HepG2 (cell line): ENCODE measurements at regions not wholly inside any gene's neighbourhood (a gene's known extent, or its start where the extent isn't known, plus 50 kb on each side); places are given as distances from the start of the nearest gene placed in this dataset.

ENCODE experiments used
- ATAC-seq: fragments of 200-7000 bp; cut with Tn5 transposase; 3 replicates; pipeline ENCODE4 v1.9.1; 2020; ENCODE audit warnings: mild to moderate bottlenecking, moderate library complexity
- BruUV-seq: library from RNA; stranded (reverse); fragments of 400-500 nt; replicated peaks from 2 replicates; lab custom pipeline; 2021; lab: Mats Ljungman, UMichigan
- CTCF ChIA-PET: fragments of 300-600 bp; formaldehyde crosslinking; extraction: SDS; loops from one replicate; lab custom pipeline; 2021; ENCODE audit warnings: low total read pairs, inconsistent platforms, low intra/inter-chr PET ratio; lab: Yijun Ruan, JAX
- POLR2A ChIA-PET: fragments of 350-600 bp; sonication (Branson Sonifier 250); formaldehyde crosslinking; loops from one replicate; lab custom pipeline; 2020; ENCODE audit warnings: antibody characterized with exemption, inconsistent platforms; lab: Yijun Ruan, JAX
- DNase-seq: peaks from one replicate; pipeline ENCODE4 v3.0.0-alpha.2; 2015; ENCODE audit warnings: low spot score
- FAIRE-seq: peaks from 3 replicates; lab custom pipeline; 2011; peaks lifted over from hg19 to GRCh38; lab: Jason Lieb, UNC
- H2AFZ ChIP-seq: one replicate; pipeline ENCODE4 v1.6.1; 2011; ENCODE audit warnings: low read length, inconsistent platforms
- H3K27ac ChIP-seq: fragments of 300-600 bp; 3 replicates; pipeline ENCODE4 v1.8.0; 2011; ENCODE audit warnings: mixed run types, mild to moderate bottlenecking, mixed read lengths, low read length, inconsistent platforms; ENCODE audit not compliant: insufficient read depth; ENCODE audit errors: extremely low read length
- H3K27me3 ChIP-seq, 2 experiments: fragments of 200-600 bp in 1 of 2; 2 replicates in 1 of 2; 3 replicates in 1 of 2; pipeline versions ENCODE4 v1.6.0 to v1.8.0; 2011; ENCODE audit warnings: low read length in 2 of 2, mild to moderate bottlenecking in 2 of 2, moderate library complexity in 2 of 2, inconsistent platforms in 1 of 2; ENCODE audit not compliant: insufficient read depth in 2 of 2, control insufficient read depth in 1 of 2
- H3K36me3 ChIP-seq, 2 experiments: fragments of 200-600 bp in 1 of 2; replicated peaks in 1 of 2; 2 replicates in 1 of 2; 3 replicates in 1 of 2; pipeline versions ENCODE4 v1.5.1 to v1.8.0; 2011; ENCODE audit warnings: low read length in 2 of 2, inconsistent platforms in 1 of 2; ENCODE audit not compliant: insufficient read depth in 2 of 2, control insufficient read depth in 1 of 2
- H3K4me1 ChIP-seq: 2 replicates; pipeline ENCODE4 v1.5.1; 2012; ENCODE audit warnings: low read length, inconsistent platforms; ENCODE audit not compliant: insufficient read depth
- H3K4me2 ChIP-seq: 2 replicates; pipeline ENCODE4 v1.6.0; 2011; ENCODE audit warnings: low read depth, low read length, inconsistent platforms
- H3K4me3 ChIP-seq, 3 experiments: fragments of 200-600 bp in 1 of 3; sonication (generic), shearing (Covaris generic) in 1 of 3; replicated peaks in 1 of 3; 2 replicates each; pipeline ENCODE4 v1.5.1; 2011 to 2016; ENCODE audit warnings: low read length in 3 of 3, inconsistent platforms in 2 of 3, low read depth in 2 of 3, mild to moderate bottlenecking in 2 of 3, control low read depth in 1 of 3, mixed read lengths in 1 of 3; ENCODE audit not compliant: insufficient read depth in 1 of 3
- H3K79me2 ChIP-seq: one replicate; pipeline ENCODE4 v1.6.1; 2011; ENCODE audit warnings: low read length, inconsistent platforms; ENCODE audit not compliant: insufficient read depth
- H3K9ac ChIP-seq: 2 replicates; pipeline ENCODE4 v1.6.0; 2011; ENCODE audit warnings: mild to moderate bottlenecking, low read depth, low read length, inconsistent platforms; ENCODE audit not compliant: insufficient read depth
- H3K9me3 ChIP-seq: 2 replicates; pipeline ENCODE4 v1.5.1; 2012; ENCODE audit warnings: mild to moderate bottlenecking, low read length
- H4K20me1 ChIP-seq: 2 replicates; pipeline ENCODE4 v1.6.0; 2011; ENCODE audit warnings: inconsistent platforms, mild to moderate bottlenecking, low read length, moderate library complexity; ENCODE audit not compliant: insufficient read depth
- EHMT2 ChIP-seq: fragments of 200-600 bp; sonication (generic); IDR thresholded peaks from 2 replicates; pipeline ENCODE4 v1.7.0; 2017; ENCODE audit warnings: antibody characterized with exemption, low read depth, low read length, borderline replicate concordance
- GTF2F1 ChIP-seq: fragments of 150-350 bp; IDR thresholded peaks from 2 replicates; pipeline ENCODE4 v1.6.1; 2014; ENCODE audit warnings: low read length
- SRY ChIP-seq: sonication (generic); formaldehyde crosslinking; IDR thresholded peaks from 2 replicates; pipeline ENCODE4 v1.8.0; 2022; ENCODE audit warnings: mild to moderate bottlenecking, missing genetic modification reagents
- ZBTB25 ChIP-seq: IDR thresholded peaks from 2 replicates; pipeline ENCODE4 v1.6.1; 2018; ENCODE audit warnings: missing genetic modification reagents
- ZBTB42 ChIP-seq: sonication (generic); formaldehyde crosslinking; IDR thresholded peaks from 2 replicates; pipeline ENCODE4 v1.5.0; 2020; ENCODE audit warnings: mild to moderate bottlenecking, missing genetic modification reagents
- ZFP37 ChIP-seq: sonication (generic); formaldehyde crosslinking; IDR thresholded peaks from 2 replicates; pipeline ENCODE4 v1.4.0; 2020; ENCODE audit warnings: missing genetic modification reagents, borderline replicate concordance
- ZFP62 ChIP-seq: sonication (generic); formaldehyde crosslinking; IDR thresholded peaks from 2 replicates; pipeline ENCODE4 v1.4.0; 2020; ENCODE audit warnings: missing genetic modification reagents
- ZNF382 ChIP-seq: sonication (generic); formaldehyde crosslinking; IDR thresholded peaks from 2 replicates; pipeline ENCODE4 v1.5.0; 2020; ENCODE audit warnings: missing genetic modification reagents, mild to moderate bottlenecking, borderline replicate concordance
- ZNF510 ChIP-seq: sonication (generic); formaldehyde crosslinking; IDR thresholded peaks from 2 replicates; pipeline ENCODE4 v1.4.0; 2020; ENCODE audit warnings: low read depth, mild to moderate bottlenecking, missing genetic modification reagents
- ZNF598 ChIP-seq: sonication (generic); formaldehyde crosslinking; IDR thresholded peaks from 2 replicates; pipeline ENCODE4 v1.5.1; 2020; ENCODE audit warnings: mild to moderate bottlenecking, missing genetic modification reagents, borderline replicate concordance
- ZNF883 ChIP-seq: sonication (generic); formaldehyde crosslinking; IDR thresholded peaks from 2 replicates; pipeline ENCODE4 v1.5.1; 2020; ENCODE audit warnings: mild to moderate bottlenecking, missing genetic modification reagents; ENCODE audit errors: not compliant biosample characterization
- WGBS: methylation state at CpG from one replicate; pipeline ENCODE4 v1.1.6; 2017; ENCODE audit warnings: low lambda C conversion rate; 5-methylcytosine and 5-hydroxymethylcytosine counted together
- in situ Hi-C: cut with HindIII; loops from 2 replicates; pipeline ENCODE4 v1.10.0; 2017; ENCODE audit warnings: low pct_unique_long_range_greater_than_20kb; ENCODE audit not compliant: extremely low pct_ligation_motif_present
- intact Hi-C: fragments of 100-400 bp; cut with micrococcal nuclease; formaldehyde crosslinking; loops from one replicate; pipeline ENCODE4 v1.10.0; 2022; ENCODE audit not compliant: unreplicated experiment
- TF ChIP-seq, protein P1 (sequence below): sonication (generic); formaldehyde crosslinking; IDR thresholded peaks from 2 replicates; pipeline ENCODE4 v1.4.0; 2020; ENCODE audit warnings: missing genetic modification reagents, mild to moderate bottlenecking, borderline replicate concordance
- TF ChIP-seq, protein P2 (sequence below): fragments of 450-650 bp; IDR thresholded peaks from 2 replicates; pipeline ENCODE4 v1.6.1; 2017

DNA sequence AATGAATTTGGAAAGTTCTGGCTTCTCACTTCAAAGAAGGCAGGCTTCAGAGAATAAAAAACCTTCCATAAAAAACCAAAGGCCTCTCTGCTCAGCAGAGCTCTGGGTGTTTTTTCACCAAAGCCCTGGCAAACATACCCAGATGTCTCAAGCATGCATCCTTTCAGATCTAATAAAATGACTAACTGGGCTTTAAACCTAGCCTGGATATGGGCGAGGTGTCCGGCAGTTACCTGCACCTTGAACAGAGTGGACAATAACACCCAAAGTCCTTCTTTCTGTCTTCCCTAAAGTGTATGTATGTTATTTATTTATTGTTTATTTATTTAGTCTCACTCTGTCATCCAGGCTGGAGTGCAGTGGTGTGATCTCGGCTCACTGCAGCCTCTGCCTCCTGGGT, 469.3 kb downstream of the XYLT1 start:
- no peak overlapping the region for H3K4me3 ChIP-seq
- H3K27me3 ChIP-seq = no peaks in the 10 kb centered on the region
- no peak overlapping the region for H3K9ac ChIP-seq
- no peaks in the 10 kb centered on the region for H3K79me2 ChIP-seq
- no peaks in the 10 kb centered on the region for H3K4me1 ChIP-seq
- H3K36me3 ChIP-seq = no peaks in the 10 kb centered on the region
- DNase-seq (no peak), ATAC-seq (no peak), FAIRE-seq (no peak)
- ChIA-PET CTCF (no interaction called here), POLR2A (no interaction called here)
- no TSS peak for BruUV-seq
- in situ Hi-C loops = no loop called here
- no peak overlapping the region for H2AFZ ChIP-seq
- WGBS = 11% methylated on average over 3 of the region's 3 CpGs
- H3K4me2 ChIP-seq = no peak overlapping the region
- no peak for TF ChIP-seq ZNF883 (CRISPR knock-in tag)
- TF ChIP-seq, protein P1, sequence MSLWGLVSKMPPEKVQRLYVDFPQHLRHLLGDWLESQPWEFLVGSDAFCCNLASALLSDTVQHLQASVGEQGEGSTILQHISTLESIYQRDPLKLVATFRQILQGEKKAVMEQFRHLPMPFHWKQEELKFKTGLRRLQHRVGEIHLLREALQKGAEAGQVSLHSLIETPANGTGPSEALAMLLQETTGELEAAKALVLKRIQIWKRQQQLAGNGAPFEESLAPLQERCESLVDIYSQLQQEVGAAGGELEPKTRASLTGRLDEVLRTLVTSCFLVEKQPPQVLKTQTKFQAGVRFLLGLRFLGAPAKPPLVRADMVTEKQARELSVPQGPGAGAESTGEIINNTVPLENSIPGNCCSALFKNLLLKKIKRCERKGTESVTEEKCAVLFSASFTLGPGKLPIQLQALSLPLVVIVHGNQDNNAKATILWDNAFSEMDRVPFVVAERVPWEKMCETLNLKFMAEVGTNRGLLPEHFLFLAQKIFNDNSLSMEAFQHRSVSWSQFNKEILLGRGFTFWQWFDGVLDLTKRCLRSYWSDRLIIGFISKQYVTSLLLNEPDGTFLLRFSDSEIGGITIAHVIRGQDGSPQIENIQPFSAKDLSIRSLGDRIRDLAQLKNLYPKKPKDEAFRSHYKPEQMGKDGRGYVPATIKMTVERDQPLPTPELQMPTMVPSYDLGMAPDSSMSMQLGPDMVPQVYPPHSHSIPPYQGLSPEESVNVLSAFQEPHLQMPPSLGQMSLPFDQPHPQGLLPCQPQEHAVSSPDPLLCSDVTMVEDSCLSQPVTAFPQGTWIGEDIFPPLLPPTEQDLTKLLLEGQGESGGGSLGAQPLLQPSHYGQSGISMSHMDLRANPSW = no peak
- TF ChIP-seq SRY = no peak
- no peak for TF ChIP-seq ZNF598 (CRISPR knock-in tag)
- TF ChIP-seq EHMT2 = no peak
- TF ChIP-seq ZNF510 = no peak
- no peak for TF ChIP-seq GTF2F1
- no peak overlapping the region for H3K27ac ChIP-seq
- intact Hi-C loops = no loop called here
- no peaks in the 10 kb centered on the region for H3K9me3 ChIP-seq
- H4K20me1 ChIP-seq = no peaks in the 10 kb centered on the region

DNA sequence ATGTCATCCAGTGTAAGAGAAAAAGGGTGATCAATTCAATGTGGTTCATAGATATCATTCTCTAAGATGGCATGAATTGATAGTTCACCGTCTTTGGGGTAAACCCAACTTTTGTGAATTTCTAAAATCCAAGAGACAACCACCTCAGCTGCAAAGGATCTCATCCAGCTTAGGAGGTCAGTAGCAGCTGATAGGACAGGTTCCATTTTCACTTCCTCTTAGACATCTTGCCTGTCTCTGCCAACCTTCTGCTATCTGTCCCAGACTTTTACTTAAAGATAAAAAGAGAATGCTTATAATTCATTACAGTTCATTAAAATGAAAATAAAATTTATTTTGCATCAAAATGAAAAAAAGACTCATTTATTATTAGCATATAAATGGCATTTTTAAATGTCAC, 468.2 kb downstream of the XYLT1 start:
- no peaks in the 10 kb centered on the region for H3K27me3 ChIP-seq
- POLR2A ChIA-PET = no interaction called here
- no peak overlapping the region for H3K27ac ChIP-seq
- in situ Hi-C loops = no loop called here
- CTCF ChIA-PET = no interaction called here
- 0% methylated on average over 1 of the region's 1 CpG for WGBS
- no peak for ATAC-seq
- H3K9me3 ChIP-seq = no peaks in the 10 kb centered on the region
- H3K4me3 ChIP-seq = no peak overlapping the region
- intact Hi-C loops = no loop called here
- TF ChIP-seq ZNF382 = no peak
- TF ChIP-seq ZFP62 (CRISPR knock-in tag) = no peak
- TF ChIP-seq, protein P2, sequence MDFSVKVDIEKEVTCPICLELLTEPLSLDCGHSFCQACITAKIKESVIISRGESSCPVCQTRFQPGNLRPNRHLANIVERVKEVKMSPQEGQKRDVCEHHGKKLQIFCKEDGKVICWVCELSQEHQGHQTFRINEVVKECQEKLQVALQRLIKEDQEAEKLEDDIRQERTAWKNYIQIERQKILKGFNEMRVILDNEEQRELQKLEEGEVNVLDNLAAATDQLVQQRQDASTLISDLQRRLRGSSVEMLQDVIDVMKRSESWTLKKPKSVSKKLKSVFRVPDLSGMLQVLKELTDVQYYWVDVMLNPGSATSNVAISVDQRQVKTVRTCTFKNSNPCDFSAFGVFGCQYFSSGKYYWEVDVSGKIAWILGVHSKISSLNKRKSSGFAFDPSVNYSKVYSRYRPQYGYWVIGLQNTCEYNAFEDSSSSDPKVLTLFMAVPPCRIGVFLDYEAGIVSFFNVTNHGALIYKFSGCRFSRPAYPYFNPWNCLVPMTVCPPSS = no peak
- TF ChIP-seq ZBTB42 (CRISPR knock-in tag) = no peak
- no peak for TF ChIP-seq ZFP37 (CRISPR knock-in tag)
- TF ChIP-seq GTF2F1 = no peak
- TF ChIP-seq ZBTB25 (CRISPR knock-in tag) = no peak
- H3K79me2 ChIP-seq = no peaks in the 10 kb centered on the region
- no peak overlapping the region for H3K9ac ChIP-seq
- no peaks in the 10 kb centered on the region for H4K20me1 ChIP-seq
- H3K4me2 ChIP-seq = no peak overlapping the region
- H3K4me1 ChIP-seq = no peaks in the 10 kb centered on the region
- DNase-seq = no peak
- no peak for FAIRE-seq
- H2AFZ ChIP-seq = no peak overlapping the region
- H3K36me3 ChIP-seq = no peaks in the 10 kb centered on the region
- no TSS peak for BruUV-seq
